ENCODE measurements at regions not wholly inside any gene's neighbourhood (a gene's known extent, or its start where the extent isn't known, plus 50 kb on each side); places are given as distances from the start of the nearest gene placed in this dataset.

- TF ChIP-seq POLR2A (IDR thresholded peaks at IDR 0.05) (no peak), CTCF (IDR thresholded peaks at IDR 0.05) (no peak)
Observed at GRCh38 chr3:124401843-124402242, 328.4 kb upstream of the UMPS start.
